Heart right ventricle (tissue), 16 donors: ENCODE measurements at regions not wholly inside any gene's neighbourhood (a gene's known extent, or its start where the extent isn't known, plus 50 kb on each side); places are given as distances from the start of the nearest gene placed in this dataset.

Experiments used
- ATAC-seq, 8 donors: fragments of 200-7000 bp; cut with Tn5 transposase; one replicate each; pipeline ENCODE4 v1.9.1; 2020; ENCODE audit warnings: mild to moderate bottlenecking in 8 of 8, moderate library complexity in 8 of 8, moderate number of reproducible peaks in 1 of 8
- DNase-seq, 2 donors: peaks; one replicate each; pipeline ENCODE4 v3.0.0-alpha.2; 2020
- H3K27ac ChIP-seq, 10 donors: fragments of 200-600 bp; sonication (generic) in 2 of 10; one replicate each; pipeline versions ENCODE4 v1.5.0 to v1.8.0; 2020 to 2022; ENCODE audit warnings: mild to moderate bottlenecking in 3 of 10
- H3K27me3 ChIP-seq, 7 donors: fragments of 200-600 bp; one replicate each; pipeline ENCODE4 v1.8.0; 2021 to 2022; ENCODE audit warnings: mild to moderate bottlenecking in 2 of 7
- H3K36me3 ChIP-seq, 9 donors: fragments of 200-600 bp; sonication (generic) in 1 of 9; one replicate each; pipeline versions ENCODE4 v1.5.0 to v1.8.0; 2020 to 2022; ENCODE audit warnings: mild to moderate bottlenecking in 2 of 9
- H3K4me1 ChIP-seq, 9 donors: fragments of 200-600 bp; sonication (generic) in 1 of 9; one replicate each; pipeline versions ENCODE4 v1.5.0 to v1.8.0; 2020 to 2022; ENCODE audit warnings: mild to moderate bottlenecking in 4 of 9
- H3K4me3 ChIP-seq, 10 donors: fragments of 200-600 bp; sonication (generic) in 2 of 10; one replicate each; pipeline versions ENCODE4 v1.5.0 to v1.8.0; 2020 to 2022; ENCODE audit warnings: mild to moderate bottlenecking in 7 of 10, moderate library complexity in 2 of 10
- H3K9me3 ChIP-seq, 11 donors: fragments of 200-600 bp in 10 of 11; sonication (generic) in 2 of 11; one replicate each; pipeline versions ENCODE4 v1.5.0 to v1.8.0; 2013 to 2022; ENCODE audit warnings: mild to moderate bottlenecking in 2 of 11, control low read depth in 1 of 11, moderate library complexity in 1 of 11
- CTCF ChIP-seq, 9 donors: fragments of 200-600 bp; sonication (generic) in 2 of 9; IDR thresholded peaks; one replicate each; pipeline versions ENCODE4 v1.5.0 to v1.8.0; 2021 to 2022; ENCODE audit warnings: antibody characterized with exemption in 9 of 9, mild to moderate bottlenecking in 5 of 9, moderate library complexity in 1 of 9
- WGBS, 2 donors: extraction: QIAGEN DNeasy Blood & Tissue Kit; methylation state at CpG; one replicate each; pipeline ENCODE4 v1.1.7; 2013; ENCODE audit warnings: inconsistent platforms in 1 of 2; 5-methylcytosine and 5-hydroxymethylcytosine counted together
- intact Hi-C, 10 donors: fragments of 100-400 bp; cut with DNase I; formaldehyde crosslinking; loops; one replicate each; pipeline versions ENCODE4 v1.11.1 to v1.14.2; 2022
- donor health status: Arrhythmogenic right ventricular cardiomyopathy.
- donor health status: ischemic (EF 13 %, LVEDD 7.1; RV severe dilation, severe dysfunction).
- donor health status: healthy with polysubstance abuse.
- donor health status: DM: no; HTN: yes; CAD: no.
- donor health status: DM: no; HTN: no; CAD: no.
- donor health status: ischemic (EF 25% LVEDD 6.9; RV normal size, moderate dysfunction).
- donor health status: ischemic (EF 25% LVEDD 5.7; RV mildly dilated, moderate dysfunction).
- donor health status: healthy.
- donor health status: DM: yes; HTN: yes; CAD: no.
- donor health status: Ischemic cardiomyopathy.
- donor health status: ischemic (EF 35%, LVEDD 5.7; RV mildly dilated, moderate dysfunction).
- donor health status: nonischemic (EF 11% LVEDD 7.7; RV severe dilation, severe dysfunction).
- donor health status: DM: yes; HTN: yes; CAD: no.
- donor health status: PGD.
- donor health status: ischemic (EF 29% LVEDD 5.4; RV normal size, mild dysfunction).
- donor health status: nonischemic (EF 23%, LVEDD 6.1; RV moderate dilation, normal function).

- intact Hi-C loops = no loop called here
- no peak overlapping the region for H3K27ac ChIP-seq
- H3K9me3 ChIP-seq = no peaks in the 10 kb centered on the region
- peak; percentile 33 to 77 (median 62) for TF ChIP-seq CTCF (IDR thresholded peaks at IDR 0.05)
- WGBS, 2 donors = 1 to 4% methylated on average over 2 of the region's 2 CpGs
- H3K36me3 ChIP-seq = no peaks in the 10 kb centered on the region
- H3K4me3 ChIP-seq = no peak overlapping the region
- DNase-seq (no peak), ATAC-seq (no peak)
- H3K4me1 ChIP-seq = peaks cover 0 to 6% (median 0%) of the 10 kb centered on the region in 9 donors
- no peaks in the 10 kb centered on the region for H3K27me3 ChIP-seq
These were observed 175.8 kb upstream of the CHD1 start for GRCh38 chr5:99104538-99105132.

- no peak overlapping the region for H3K4me3 ChIP-seq
- peaks cover 0 to 6% (median 0%) of the 10 kb centered on the region in 9 donors for H3K4me1 ChIP-seq
- 39 to 46% methylated on average over 3 of the region's 3 CpGs for WGBS, 2 donors
- no peaks in the 10 kb centered on the region for H3K36me3 ChIP-seq
- DNase-seq (no peak), ATAC-seq (no peak)
- H3K27me3 ChIP-seq = no peaks in the 10 kb centered on the region
- intact Hi-C loops = no loop called here
- TF ChIP-seq CTCF (IDR thresholded peaks at IDR 0.05) = no peak
- H3K9me3 ChIP-seq = no peaks in the 10 kb centered on the region
- H3K27ac ChIP-seq = no peak overlapping the region
These were observed 173.4 kb upstream of the CHD1 start for GRCh38 chr5:99102073-99102697.

GRCh38 chr5:99099691-99100090 lies 170.9 kb upstream of the CHD1 start:
- ATAC-seq = no peak
- H3K36me3 ChIP-seq = no peaks in the 10 kb centered on the region

GRCh38 chr5:99089822-99090549 lies 161.2 kb upstream of the CHD1 start:
- ATAC-seq = no peak
- Histone ChIP-seq H3K27me3 (no peaks in the 10 kb centered on the region), H3K4me1 (no peaks in the 10 kb centered on the region), H3K4me3 (no peak overlapping the region), H3K9me3 (peaks cover 0 to 10% (median 0%) of the 10 kb centered on the region in 11 donors), H3K36me3 (no peaks in the 10 kb centered on the region), H3K27ac (no peak overlapping the region)
- intact Hi-C loops = no loop called here
- DNase-seq = no peak
- no peak for TF ChIP-seq CTCF (IDR thresholded peaks at IDR 0.05)
- 75% methylated on average over 2 of the region's 2 CpGs for WGBS, 2 donors

More at GRCh38 chr5:99099691-99100090, 170.9 kb upstream of the CHD1 start:
- no peak for TF ChIP-seq CTCF (IDR thresholded peaks at IDR 0.05)
- Histone ChIP-seq H3K9me3 (no peaks in the 10 kb centered on the region), H3K4me3 (no peak overlapping the region), H3K27me3 (no peaks in the 10 kb centered on the region), H3K27ac (no peak overlapping the region), H3K4me1 (peaks cover 0 to 1% (median 0%) of the 10 kb centered on the region in 9 donors)
- DNase-seq = no peak
- intact Hi-C loops = no loop called here
